ENCODE measurements at regions not wholly inside any gene's neighbourhood (a gene's known extent, or its start where the extent isn't known, plus 50 kb on each side); places are given as distances from the start of the nearest gene placed in this dataset.
A peak's percentile ranks its signal among the peaks of the same experiment; 100 is the strongest.

GRCh38 chr3:148309390-148310035 is 388.2 kb upstream of the AGTR1 start:
- DNase-seq (ENCODE audit: low read depth), result peak; percentile 52

- DNase-seq (ENCODE audit: low read depth), result peak; percentile 28
Observed at GRCh38 chr3:148315756-148316155, 381.9 kb upstream of the AGTR1 start.

DNA sequence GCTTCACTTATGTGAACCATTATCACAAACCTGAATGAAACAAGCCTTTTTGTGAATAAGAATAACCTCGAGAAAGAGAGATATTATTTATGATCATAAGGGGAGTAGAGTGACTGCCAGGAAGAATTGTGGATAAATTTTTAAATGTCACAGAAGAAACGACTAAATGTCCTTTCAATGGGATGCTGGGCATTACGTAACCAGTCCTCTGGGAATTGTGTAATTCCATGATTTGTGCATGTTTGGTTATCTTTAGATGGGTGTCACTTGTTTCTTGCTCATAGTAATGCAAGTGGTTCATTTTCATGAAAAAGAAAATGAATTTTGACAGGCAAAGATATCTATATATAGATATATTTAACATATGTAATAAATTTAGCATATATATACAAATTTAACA is 379.5 kb upstream of the AGTR1 start:
- DNase-seq (ENCODE audit: low read depth), result no peak

DNA sequence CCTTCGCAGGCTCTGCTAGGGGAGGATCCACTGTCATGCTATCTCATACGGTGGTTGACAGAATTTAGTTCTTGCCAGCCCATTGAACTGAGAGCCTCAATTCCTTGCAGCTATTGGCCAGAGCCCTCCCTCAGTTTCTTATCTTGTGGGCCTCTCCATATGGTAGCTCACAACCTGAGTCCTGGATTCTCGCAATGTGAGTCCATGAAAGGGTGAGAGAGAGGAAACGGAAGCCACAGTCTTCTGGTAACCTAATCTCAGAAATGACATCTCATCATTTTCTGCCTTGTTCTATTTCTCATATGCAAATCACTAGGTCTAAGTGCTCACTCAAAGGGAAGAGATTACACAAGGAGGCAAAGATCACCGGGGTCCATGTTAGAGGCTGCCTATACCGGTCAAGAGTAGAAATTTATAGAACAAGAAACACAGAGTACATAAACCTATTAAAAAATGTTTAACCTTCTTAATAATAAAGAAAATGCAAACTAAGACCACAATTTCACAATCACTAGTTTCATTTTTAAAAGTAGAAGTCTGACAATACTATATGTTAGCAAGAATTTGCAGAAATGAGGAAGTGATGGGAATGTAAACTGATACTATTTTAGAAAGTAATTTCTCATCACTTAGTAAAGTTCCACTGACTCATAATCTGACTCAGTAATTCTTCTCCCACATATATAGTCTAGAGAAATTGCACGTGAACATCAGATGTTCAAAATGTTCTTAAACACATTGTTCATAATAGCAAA is 378.4 kb upstream of the AGTR1 start:
- peak; percentile 89 for DNase-seq (ENCODE audit: low read depth)

DNA sequence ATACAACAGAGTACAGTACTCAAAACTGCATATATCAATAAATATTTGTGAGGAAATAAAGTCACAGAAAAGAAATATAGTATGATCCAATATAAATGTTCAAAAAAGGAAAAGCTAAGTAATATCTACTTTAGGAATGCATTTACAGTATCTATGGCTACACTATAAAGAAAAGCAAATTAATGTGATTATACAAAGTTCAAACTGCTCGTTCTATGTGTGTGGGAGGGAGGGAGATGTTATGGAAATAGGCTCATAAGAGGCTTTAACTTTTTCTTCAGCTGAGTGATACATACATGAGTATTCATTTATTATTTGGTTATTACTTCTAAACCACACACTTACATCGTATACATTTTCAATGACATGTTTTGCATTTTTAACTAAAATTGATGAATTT is 377.7 kb upstream of the AGTR1 start:
- peak; percentile 20 for DNase-seq (ENCODE audit: low read depth)

GRCh38 chr3:148329481-148330235 is 368.0 kb upstream of the AGTR1 start:
- DNase-seq (ENCODE audit: low read depth), result peak; percentile 40

- no peak for DNase-seq (ENCODE audit: low read depth)
Observed at GRCh38 chr3:148330542-148330941, 367.2 kb upstream of the AGTR1 start.

- DNase-seq (ENCODE audit: low read depth), result peak; percentile 44
Observed at GRCh38 chr3:148331081-148331846, 366.4 kb upstream of the AGTR1 start.

- DNase-seq (ENCODE audit: low read depth), result no peak
Observed at GRCh38 chr3:148332509-148332908, 365.2 kb upstream of the AGTR1 start.

- peak; percentile 19 for DNase-seq (ENCODE audit: low read depth)
Observed at GRCh38 chr3:148333091-148333490, 364.6 kb upstream of the AGTR1 start.

DNA sequence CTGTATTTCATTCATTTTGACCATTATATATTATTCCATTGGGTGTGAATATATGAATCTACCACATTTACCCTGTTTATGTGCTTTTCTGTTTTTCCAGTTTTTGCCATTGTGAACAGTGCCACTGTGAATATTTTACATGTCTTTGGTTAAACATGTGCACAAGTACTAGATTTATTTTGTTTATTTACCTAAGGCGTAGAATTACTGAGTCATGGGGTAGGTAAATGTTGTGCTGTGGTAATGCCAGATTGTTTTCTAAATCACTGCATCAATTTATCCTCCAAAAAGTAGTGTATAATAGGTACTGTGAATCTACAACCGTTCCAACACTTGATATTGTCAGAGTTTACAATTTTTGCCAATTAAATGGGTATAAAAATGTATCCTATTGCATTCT is 362.1 kb upstream of the AGTR1 start:
- peak; percentile 29 for DNase-seq (ENCODE audit: low read depth)

DNA sequence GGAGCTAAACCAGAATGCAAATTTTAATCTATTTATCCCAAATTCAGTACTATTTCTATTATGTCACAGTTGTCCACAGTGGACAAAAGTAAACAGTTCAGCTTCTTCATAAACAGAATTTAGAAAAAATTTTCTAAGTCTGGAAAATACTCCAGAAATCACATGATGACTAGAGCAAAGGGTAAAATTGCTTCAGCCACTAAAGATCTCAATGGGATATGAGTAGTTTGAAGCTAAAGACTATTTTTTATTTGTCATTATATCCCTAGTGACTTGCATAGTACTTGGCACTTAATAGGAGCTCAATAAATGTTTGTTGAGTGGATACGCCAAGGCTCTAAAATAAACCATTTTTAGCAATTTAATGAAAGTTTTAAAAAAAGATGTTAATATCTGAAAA is 354.3 kb upstream of the AGTR1 start:
- DNase-seq (ENCODE audit: low read depth), result no peak

GRCh38 chr3:148344521-148344920 is 353.2 kb upstream of the AGTR1 start:
- DNase-seq (ENCODE audit: low read depth), result peak; percentile 15

DNA sequence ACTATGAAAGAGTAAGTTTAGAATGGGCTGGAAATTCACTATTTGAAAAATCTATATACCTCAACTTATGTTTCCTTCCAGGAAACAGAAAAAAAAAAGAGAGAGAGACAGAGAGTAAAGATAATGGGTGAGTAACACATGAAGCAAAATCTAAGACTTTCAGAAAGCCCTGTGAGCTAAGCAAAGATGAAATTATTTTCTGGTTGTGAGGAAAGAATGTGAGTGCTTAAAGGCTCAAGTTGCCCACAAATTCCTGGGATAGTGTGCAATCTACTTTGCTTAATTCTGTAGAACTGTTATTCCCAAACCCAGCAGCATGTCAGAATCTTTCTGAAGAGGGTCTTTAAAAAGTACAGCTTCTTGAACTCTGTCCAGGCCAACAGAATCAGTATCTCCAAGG is 337.7 kb upstream of the AGTR1 start:
- peak; percentile 60 for DNase-seq (ENCODE audit: low read depth)

- DNase-seq (ENCODE audit: low read depth), result peak; percentile 32
Observed at GRCh38 chr3:148366743-148367410, 330.8 kb upstream of the AGTR1 start.

DNA sequence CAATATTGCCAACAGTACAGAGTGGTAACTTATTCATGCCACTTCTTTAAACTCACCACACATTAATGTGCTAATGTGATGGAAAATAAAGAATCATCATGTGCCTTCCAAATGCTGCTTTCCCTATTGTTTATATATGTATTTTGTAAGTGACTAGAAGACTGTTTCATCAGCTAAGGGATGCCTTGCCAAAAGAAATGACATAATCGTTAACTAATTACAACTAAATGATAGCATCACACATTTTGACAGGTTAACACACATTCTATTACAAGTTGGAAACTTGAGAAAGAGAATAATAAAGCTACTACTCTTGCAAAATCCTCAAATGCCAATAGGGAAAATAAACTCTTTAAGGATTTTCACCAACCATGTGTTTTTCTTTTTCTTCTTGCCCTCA is 329.9 kb upstream of the AGTR1 start:
- DNase-seq (ENCODE audit: low read depth), result no peak

DNA sequence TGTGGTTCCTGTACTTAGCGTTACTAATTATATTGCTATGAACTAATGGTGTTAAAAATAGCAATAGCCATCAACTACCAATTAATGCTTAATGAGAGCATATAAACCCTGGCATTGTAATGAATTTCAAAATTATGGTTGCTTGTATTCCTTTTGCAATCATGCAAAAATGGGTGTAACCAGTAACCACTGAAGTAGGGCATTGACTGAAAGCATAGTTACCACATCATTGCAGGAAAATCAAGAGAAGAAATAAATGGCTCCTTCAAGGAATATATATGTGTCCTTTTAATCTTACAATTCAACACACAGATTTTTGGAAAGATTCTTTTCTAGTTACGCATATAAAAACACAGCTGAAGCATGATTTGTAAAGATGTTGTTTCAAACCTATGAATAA is 328.3 kb upstream of the AGTR1 start:
- DNase-seq (ENCODE audit: low read depth), result no peak

DNA sequence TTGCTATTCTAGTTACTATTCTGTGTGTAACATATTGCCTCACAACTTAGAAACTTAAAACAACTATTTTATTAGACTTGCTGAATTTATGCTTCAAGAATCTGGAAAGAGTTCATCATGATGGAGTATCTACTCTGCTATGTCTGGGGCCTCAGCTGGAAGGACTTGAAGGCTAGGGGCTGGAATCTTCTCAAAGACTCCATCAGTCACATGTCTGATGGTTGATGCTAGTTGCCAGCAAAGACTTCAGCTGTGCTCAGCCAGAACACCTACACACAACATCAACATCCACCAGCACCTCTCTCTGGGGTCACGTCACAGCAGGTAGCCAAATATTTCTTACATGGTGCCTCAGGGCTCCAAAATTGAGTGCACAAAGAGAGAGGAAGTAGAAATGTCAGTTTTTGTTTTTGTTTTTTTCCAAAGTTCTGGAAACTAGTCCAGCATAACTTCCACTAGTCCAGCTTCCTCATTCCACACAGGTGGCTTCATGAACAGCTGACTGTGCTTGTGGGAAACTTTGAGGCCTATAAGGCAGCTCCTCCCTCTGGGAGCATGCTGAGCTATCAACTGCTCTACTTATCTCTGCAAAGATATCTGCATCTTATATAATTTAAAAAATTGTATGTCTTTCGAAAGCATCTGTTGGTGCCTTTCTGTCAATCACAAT is 325.4 kb upstream of the AGTR1 start:
- peak; percentile 4 for DNase-seq (ENCODE audit: low read depth)

GRCh38 chr3:148373961-148374360 is 323.7 kb upstream of the AGTR1 start:
- DNase-seq (ENCODE audit: low read depth), result no peak

GRCh38 chr3:148379763-148380382 is 317.8 kb upstream of the AGTR1 start:
- peak; percentile 79 for DNase-seq (ENCODE audit: low read depth)

DNA sequence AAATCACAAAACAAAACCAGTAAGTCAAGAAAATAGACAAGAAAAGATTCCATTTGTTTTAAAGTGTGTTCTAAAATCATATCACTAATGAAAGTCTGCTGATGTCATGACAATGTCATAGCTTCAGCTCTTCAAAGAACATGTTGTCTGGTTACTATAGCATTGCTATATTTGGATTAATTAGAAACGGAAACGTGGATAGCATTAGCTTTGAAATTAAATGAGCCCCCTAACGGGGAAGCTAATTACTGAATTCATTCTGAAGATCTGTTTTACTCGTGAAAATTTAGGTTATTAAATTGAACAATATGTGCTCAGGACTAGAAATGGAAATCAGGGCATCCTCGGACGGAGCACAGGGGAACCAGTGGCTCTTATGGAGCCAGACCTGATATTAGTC is 316.7 kb upstream of the AGTR1 start:
- no peak for DNase-seq (ENCODE audit: low read depth)

Measured in iris pigment epithelial cell (primary cell).